MV-4-11 (cell line): ENCODE measurements at regions not wholly inside any gene's neighbourhood (a gene's known extent, or its start where the extent isn't known, plus 50 kb on each side); places are given as distances from the start of the nearest gene placed in this dataset.
"Not testable (repeated sequence)": the region's sequence is repeated elsewhere in the genome, so short reads cannot be mapped to it uniquely, and the experiment has no call there.

ENCODE experiments used
- DNase-seq: peaks from one replicate; lab custom pipeline; 2025; lab: John Stamatoyannopoulos, UW

- DNase-seq, result no peak
These were observed 1346.1 kb upstream of the EPHA6 start for GRCh38 chr3:95468331-95468730.

GRCh38 chr3:95474338-95474737, 1340.1 kb upstream of the EPHA6 start:
- DNase-seq, result no peak

- no peak for DNase-seq
These were observed 1337.9 kb upstream of the EPHA6 start for GRCh38 chr3:95476534-95476933.

GRCh38 chr3:95506174-95506573, 1308.2 kb upstream of the EPHA6 start:
- DNase-seq, result no peak

GRCh38 chr3:95508124-95508523, 1306.3 kb upstream of the EPHA6 start:
- DNase-seq, result no peak

- no peak for DNase-seq
These were observed 1302.6 kb upstream of the EPHA6 start for GRCh38 chr3:95511828-95512227.

GRCh38 chr3:95514260-95514659, 1300.1 kb upstream of the EPHA6 start:
- DNase-seq, result no peak

GRCh38 chr3:95521396-95521795, 1293.0 kb upstream of the EPHA6 start:
- DNase-seq, result no peak

- DNase-seq, result no peak
These were observed 1291.9 kb upstream of the EPHA6 start for GRCh38 chr3:95522449-95522848.

GRCh38 chr3:95539950-95540483, 1274.4 kb upstream of the EPHA6 start:
- no peak for DNase-seq

- no peak for DNase-seq
These were observed 1248.9 kb upstream of the EPHA6 start for GRCh38 chr3:95565502-95565901.

- DNase-seq, result no peak
These were observed 1247.0 kb upstream of the EPHA6 start for GRCh38 chr3:95567346-95567745.

GRCh38 chr3:95586754-95587153, 1227.6 kb upstream of the EPHA6 start:
- DNase-seq, result no peak

GRCh38 chr3:95587641-95588040, 1226.8 kb upstream of the EPHA6 start:
- not testable (repeated sequence) for DNase-seq

- DNase-seq, result no peak
These were observed 1225.9 kb upstream of the EPHA6 start for GRCh38 chr3:95588473-95588872.

- DNase-seq, result no peak
These were observed 1218.8 kb upstream of the EPHA6 start for GRCh38 chr3:95595416-95596075.

GRCh38 chr3:95607926-95608325, 1206.5 kb upstream of the EPHA6 start:
- no peak for DNase-seq

GRCh38 chr3:95609411-95609810, 1205.0 kb upstream of the EPHA6 start:
- no peak for DNase-seq

GRCh38 chr3:95612611-95613010, 1201.8 kb upstream of the EPHA6 start:
- no peak for DNase-seq

GRCh38 chr3:95613993-95614392, 1200.4 kb upstream of the EPHA6 start:
- DNase-seq, result no peak

- DNase-seq, result no peak
These were observed 1198.6 kb upstream of the EPHA6 start for GRCh38 chr3:95615592-95616310.

- no peak for DNase-seq
These were observed 1188.3 kb upstream of the EPHA6 start for GRCh38 chr3:95626107-95626506.

GRCh38 chr3:95627293-95627692, 1187.1 kb upstream of the EPHA6 start:
- no peak for DNase-seq

GRCh38 chr3:95627697-95628096, 1186.7 kb upstream of the EPHA6 start:
- DNase-seq, result no peak
